Breast epithelium (tissue), 4 donors: ENCODE measurements at regions not wholly inside any gene's neighbourhood (a gene's known extent, or its start where the extent isn't known, plus 50 kb on each side); places are given as distances from the start of the nearest gene placed in this dataset.

ENCODE experiments used
- DNase-seq, 2 donors: peaks; one replicate each; pipeline ENCODE4 v3.0.0-alpha.2; 2019; ENCODE audit warnings: low spot score in 2 of 2
- H3K27ac ChIP-seq, 2 donors: fragments of 200-600 bp; sonication (generic) in 1 of 2; one replicate each; pipeline ENCODE4 v1.5.1; 2016 to 2019; ENCODE audit warnings: mild to moderate bottlenecking in 1 of 2
- H3K27me3 ChIP-seq, 2 donors: fragments of 200-600 bp; sonication (generic) in 1 of 2; one replicate each; pipeline versions ENCODE4 v1.5.1 to v1.6.0; 2017 to 2019; ENCODE audit warnings: control low read depth in 1 of 2, mild to moderate bottlenecking in 1 of 2
- H3K36me3 ChIP-seq: fragments of 200-600 bp; one replicate; pipeline ENCODE4 v1.5.1; 2019
- H3K4me1 ChIP-seq, 2 donors: fragments of 200-600 bp; sonication (generic); one replicate each; pipeline ENCODE4 v1.5.1; 2016 to 2019; ENCODE audit warnings: control low read depth in 1 of 2
- H3K4me3 ChIP-seq, 3 donors: fragments of 200-600 bp; sonication (generic); 1 replicate in 2 of 3; 2 replicates in 1 of 3; pipeline ENCODE4 v1.5.1; 2016 to 2019; ENCODE audit warnings: mild to moderate bottlenecking in 3 of 3, moderate library complexity in 2 of 3
- H3K9me3 ChIP-seq, 2 donors: fragments of 200-600 bp; sonication (generic) in 1 of 2; one replicate each; pipeline ENCODE4 v1.5.1; 2016 to 2019; ENCODE audit warnings: control low read depth in 1 of 2
- POLR2A ChIP-seq: fragments of 450-650 bp; IDR thresholded peaks from one replicate; pipeline ENCODE4 v1.6.1; 2016; ENCODE audit warnings: antibody characterized with exemption, mild to moderate bottlenecking, moderate library complexity
- POLR2AphosphoS5 ChIP-seq, 3 donors: sonication (generic); formaldehyde crosslinking; IDR thresholded peaks; one replicate each; pipeline ENCODE4 v1.6.1; 2017; ENCODE audit warnings: antibody characterized with exemption in 3 of 3
- intact Hi-C: fragments of 100-400 bp; cut with DNase I; formaldehyde crosslinking; loops from one replicate; pipeline ENCODE4 v1.15.1; 2023; ENCODE audit warnings: low total_unique reads
- TF ChIP-seq, protein P1 (sequence below), 3 donors: fragments of 450-650 bp; IDR thresholded peaks; one replicate each; pipeline ENCODE4 v1.5.1; 2016 to 2017; ENCODE audit warnings: antibody characterized with exemption in 3 of 3, mild to moderate bottlenecking in 3 of 3, moderate library complexity in 3 of 3

DNA sequence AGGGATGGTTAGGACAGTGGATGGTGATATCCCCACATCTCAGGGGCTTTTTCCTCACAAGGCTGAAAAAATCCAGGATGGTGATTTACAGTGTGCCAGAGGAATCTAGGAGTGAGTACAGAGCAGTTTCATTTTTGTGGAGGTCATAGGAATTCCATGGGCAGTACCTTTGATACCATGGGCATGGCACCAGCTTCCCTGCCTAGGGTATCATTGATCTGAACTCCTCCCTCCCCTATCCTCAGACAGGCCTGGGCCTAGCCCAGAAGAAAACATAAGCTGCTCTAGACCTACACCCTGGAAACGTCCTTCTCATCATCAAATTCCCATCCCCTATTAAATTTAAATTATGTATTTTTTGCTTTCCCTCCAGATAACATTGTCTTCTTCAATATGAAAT lies 136.3 kb upstream of the KLHL29 start:
- TF ChIP-seq, protein P1, sequence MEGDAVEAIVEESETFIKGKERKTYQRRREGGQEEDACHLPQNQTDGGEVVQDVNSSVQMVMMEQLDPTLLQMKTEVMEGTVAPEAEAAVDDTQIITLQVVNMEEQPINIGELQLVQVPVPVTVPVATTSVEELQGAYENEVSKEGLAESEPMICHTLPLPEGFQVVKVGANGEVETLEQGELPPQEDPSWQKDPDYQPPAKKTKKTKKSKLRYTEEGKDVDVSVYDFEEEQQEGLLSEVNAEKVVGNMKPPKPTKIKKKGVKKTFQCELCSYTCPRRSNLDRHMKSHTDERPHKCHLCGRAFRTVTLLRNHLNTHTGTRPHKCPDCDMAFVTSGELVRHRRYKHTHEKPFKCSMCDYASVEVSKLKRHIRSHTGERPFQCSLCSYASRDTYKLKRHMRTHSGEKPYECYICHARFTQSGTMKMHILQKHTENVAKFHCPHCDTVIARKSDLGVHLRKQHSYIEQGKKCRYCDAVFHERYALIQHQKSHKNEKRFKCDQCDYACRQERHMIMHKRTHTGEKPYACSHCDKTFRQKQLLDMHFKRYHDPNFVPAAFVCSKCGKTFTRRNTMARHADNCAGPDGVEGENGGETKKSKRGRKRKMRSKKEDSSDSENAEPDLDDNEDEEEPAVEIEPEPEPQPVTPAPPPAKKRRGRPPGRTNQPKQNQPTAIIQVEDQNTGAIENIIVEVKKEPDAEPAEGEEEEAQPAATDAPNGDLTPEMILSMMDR (IDR thresholded peaks at IDR 0.05): no peak
- TF ChIP-seq POLR2AphosphoS5 (IDR thresholded peaks at IDR 0.05) (no peak), POLR2A (no peak)
- Histone ChIP-seq H3K36me3 (no peaks in the 10 kb centered on the region), H3K27ac (peak overlapping the region; percentile 52 to 61), H3K4me1 (peaks cover 0 to 4% of the 10 kb centered on the region in 2 donors), H3K9me3 (no peaks in the 10 kb centered on the region), H3K27me3 (no peaks in the 10 kb centered on the region), H3K4me3 (no peak overlapping the region)
- intact Hi-C loops: no loop called here
- DNase-seq: no peak

DNA sequence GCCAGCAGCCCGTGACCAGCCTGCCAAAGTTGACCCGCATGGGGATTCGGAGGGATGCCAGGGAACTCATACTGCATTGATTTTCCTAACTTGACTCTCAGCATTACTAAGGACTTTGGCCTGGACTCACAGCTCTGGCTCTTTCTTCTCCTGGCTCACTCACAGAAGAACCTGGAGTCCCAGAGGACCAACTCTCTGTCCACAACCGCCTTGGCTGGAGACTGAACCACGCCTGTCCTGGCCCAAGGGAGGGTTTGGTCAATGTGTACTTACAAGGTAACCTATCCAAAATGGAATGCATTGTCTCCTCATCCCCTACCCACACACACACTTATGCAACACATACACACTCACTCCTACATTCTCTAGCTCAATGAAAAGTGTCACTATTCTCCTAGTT lies 135.6 kb upstream of the KLHL29 start:
- Histone ChIP-seq H3K4me1 (peaks cover 0 to 4% of the 10 kb centered on the region in 2 donors), H3K4me3 (no peak overlapping the region), H3K36me3 (no peaks in the 10 kb centered on the region), H3K9me3 (no peaks in the 10 kb centered on the region), H3K27me3 (no peaks in the 10 kb centered on the region), H3K27ac (peak overlapping the region; percentile 52)
- intact Hi-C loops: no loop called here
- DNase-seq: peak in 1 of 2 donors; percentile 91
- TF ChIP-seq POLR2AphosphoS5 (IDR thresholded peaks at IDR 0.05) (peak in 1 of 3 donors; percentile 58), POLR2A (no peak)
- TF ChIP-seq, protein P1 (IDR thresholded peaks at IDR 0.05): no peak

DNA sequence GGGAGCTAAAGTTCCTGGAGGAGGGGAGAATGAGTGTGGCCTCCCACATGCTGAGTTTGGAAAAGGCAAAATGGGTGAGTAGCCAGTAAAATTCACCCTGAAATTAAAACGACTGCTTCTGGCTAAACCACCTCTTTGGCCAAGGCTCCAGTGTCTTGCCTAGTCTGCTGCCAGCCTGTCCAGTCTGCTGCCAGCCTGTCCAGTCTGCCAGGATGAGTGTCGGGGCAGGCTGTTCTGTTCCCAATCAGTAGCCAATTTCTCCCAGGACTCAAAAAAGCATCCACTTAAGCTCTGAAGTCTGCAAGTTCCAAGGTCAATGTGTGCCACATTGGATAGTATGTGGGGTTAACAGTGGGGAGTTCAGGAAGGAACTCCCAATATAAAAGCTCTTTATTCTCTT lies 134.6 kb upstream of the KLHL29 start:
- peak in 1 of 2 donors; percentile 48 for DNase-seq
- Histone ChIP-seq H3K36me3 (no peaks in the 10 kb centered on the region), H3K27ac (peak overlapping the region; percentile 43 to 52), H3K9me3 (no peaks in the 10 kb centered on the region), H3K4me3 (no peak overlapping the region), H3K27me3 (no peaks in the 10 kb centered on the region), H3K4me1 (peaks cover 0 to 4% of the 10 kb centered on the region in 2 donors)
- intact Hi-C loops: no loop called here
- TF ChIP-seq POLR2AphosphoS5 (IDR thresholded peaks at IDR 0.05) (no peak), POLR2A (no peak)
- TF ChIP-seq, protein P1 (IDR thresholded peaks at IDR 0.05): no peak

DNA sequence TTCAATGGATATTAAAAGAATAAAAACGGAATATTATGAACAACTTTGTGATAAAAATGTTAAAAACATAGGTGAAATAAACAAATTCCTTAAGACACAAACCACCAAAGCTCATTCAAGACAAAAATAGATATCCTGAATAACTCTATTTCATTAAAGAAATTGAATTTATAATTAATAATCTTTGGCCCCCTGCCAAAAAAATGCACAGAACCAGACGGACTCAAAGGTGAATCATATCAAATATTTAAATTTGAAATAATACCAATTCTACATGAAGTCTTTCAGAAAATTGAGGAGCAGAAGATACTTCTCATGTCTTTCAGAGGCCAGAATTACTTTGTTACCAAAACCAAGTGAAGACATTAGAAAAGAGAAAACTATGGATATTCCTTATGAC lies 128.3 kb upstream of the KLHL29 start:
- intact Hi-C loops: no loop called here

DNA sequence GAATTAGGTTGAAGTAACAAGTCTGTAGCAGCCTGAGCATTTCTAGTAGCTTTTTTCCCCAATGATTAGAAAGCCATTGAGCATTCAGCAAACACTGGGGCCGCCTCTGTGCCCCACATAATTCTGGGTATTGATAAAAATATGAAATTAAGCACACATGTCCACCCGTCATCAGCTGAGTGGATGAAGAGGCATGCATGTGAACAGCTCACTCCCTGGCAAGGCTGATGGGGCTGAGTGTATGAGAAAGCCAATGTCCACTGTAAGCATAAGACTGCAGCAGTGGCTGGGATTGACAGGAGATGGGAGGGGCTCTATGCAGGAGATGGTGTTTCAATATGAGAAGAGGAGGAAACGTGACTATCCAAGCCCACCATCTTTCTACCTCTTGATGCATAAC lies 124.4 kb upstream of the KLHL29 start:
- no peak overlapping the region for H3K4me3 ChIP-seq
- intact Hi-C loops: no loop called here
- TF ChIP-seq POLR2A: no peak
- no peak for TF ChIP-seq POLR2AphosphoS5 (IDR thresholded peaks at IDR 0.05)
- TF ChIP-seq, protein P1 (IDR thresholded peaks at IDR 0.05): no peak

More for the DNA sequence above, 128.3 kb upstream of the KLHL29 start:
- Histone ChIP-seq H3K4me1 (no peaks in the 10 kb centered on the region), H3K4me3 (no peak overlapping the region), H3K27me3 (no peaks in the 10 kb centered on the region), H3K27ac (no peak overlapping the region), H3K9me3 (no peaks in the 10 kb centered on the region), H3K36me3 (no peaks in the 10 kb centered on the region)
- TF ChIP-seq POLR2AphosphoS5 (IDR thresholded peaks at IDR 0.05) (no peak), POLR2A (no peak)
- TF ChIP-seq, protein P1 (IDR thresholded peaks at IDR 0.05): no peak
- DNase-seq: no peak

More for the DNA sequence above, 124.4 kb upstream of the KLHL29 start:
- no peak for DNase-seq
- Histone ChIP-seq H3K9me3 (no peaks in the 10 kb centered on the region), H3K4me1 (no peaks in the 10 kb centered on the region), H3K27me3 (no peaks in the 10 kb centered on the region), H3K27ac (no peak overlapping the region), H3K36me3 (no peaks in the 10 kb centered on the region)
